Adrenal gland (tissue), 9 donors: ENCODE measurements at regions not wholly inside any gene's neighbourhood (a gene's known extent, or its start where the extent isn't known, plus 50 kb on each side); places are given as distances from the start of the nearest gene placed in this dataset.
"Not testable (repeated sequence)": the region's sequence is repeated elsewhere in the genome, so short reads cannot be mapped to it uniquely, and the experiment has no call there.

ENCODE experiments used
- DNase-seq, 7 donors: peaks; one replicate each; pipeline ENCODE4 v3.0.0-alpha.2; 2019 to 2020
- H3K27ac ChIP-seq, 5 donors: fragments of 200-600 bp; sonication (generic) in 4 of 5; 1 replicate in 3 of 5; 2 replicates in 2 of 5; pipeline versions ENCODE4 v1.5.1 to v1.8.0; 2016 to 2020; ENCODE audit warnings: mild to moderate bottlenecking in 1 of 5
- H3K27me3 ChIP-seq: fragments of 200-600 bp; 2 replicates; pipeline ENCODE4 v1.8.0; 2021
- H3K36me3 ChIP-seq, 2 donors: fragments of 200-600 bp; replicated peaks in 1 of 2; 1 replicate in 1 of 2; 2 replicates in 1 of 2; pipeline versions ENCODE4 v1.5.1 to v1.8.0; 2018 to 2022
- H3K4me1 ChIP-seq, 2 donors: fragments of 200-600 bp; replicated peaks in 1 of 2; 1 replicate in 1 of 2; 2 replicates in 1 of 2; pipeline versions ENCODE4 v1.5.1 to v1.8.0; 2018 to 2021
- H3K4me3 ChIP-seq, 4 donors: fragments of 200-600 bp; sonication (generic) in 3 of 4; one replicate each; pipeline ENCODE4 v1.5.1; 2016 to 2018
- H3K9me3 ChIP-seq, 3 donors: fragments of 200-600 bp; sonication (generic) in 1 of 3; replicated peaks in 1 of 3; 1 replicate in 2 of 3; 2 replicates in 1 of 3; pipeline versions ENCODE4 v1.5.1 to v1.8.0; 2016 to 2021
- CTCF ChIP-seq, 6 experiments: fragments of 450-650 bp in 4 of 6; fragments of 200-600 bp in 2 of 6; sonication (generic) in 1 of 6; IDR thresholded peaks; 1 replicate in 5 of 6; 2 replicates in 1 of 6; pipeline versions ENCODE4 v1.5.1 to v1.8.0; 2016 to 2021; ENCODE audit warnings: antibody characterized with exemption in 6 of 6, mild to moderate bottlenecking in 2 of 6, moderate library complexity in 1 of 6
- POLR2A ChIP-seq, 2 donors: fragments of 450-650 bp; IDR thresholded peaks; one replicate each; pipeline ENCODE4 v1.6.1; 2017; ENCODE audit warnings: antibody characterized with exemption in 2 of 2, mild to moderate bottlenecking in 2 of 2, moderate library complexity in 1 of 2
- WGBS, 4 donors: extraction: QIAGEN DNeasy Blood & Tissue Kit in 2 of 4; methylation state at CpG; one replicate each; pipeline versions ENCODE4 v1.1.5 to v1.1.7; 2013 to 2017; 5-methylcytosine and 5-hydroxymethylcytosine counted together
- intact Hi-C, 2 donors: fragments of 100-400 bp; cut with DNase I; formaldehyde crosslinking; loops; one replicate each; pipeline versions ENCODE4 v1.14.1 to v1.15.0; 2022 to 2023
- donor health status: healthy with polysubstance abuse.
- donor health status: Bipolar disorder and iron deficiency.
- donor health status: DM: yes; HTN: yes; CAD: no.
- donor health status: DM: no; HTN: no; CAD: no.
- donor health status: DM: no; HTN: no; CAD: no.

GRCh38 chr3:194886836-194887235 is 201.2 kb downstream of the FAM43A start:
- Histone ChIP-seq H3K27me3 (no peaks in the 10 kb centered on the region), H3K4me3 (no peak overlapping the region), H3K27ac (no peak overlapping the region), H3K9me3 (no peaks in the 10 kb centered on the region), H3K4me1 (no peaks in the 10 kb centered on the region), H3K36me3 (no peaks in the 10 kb centered on the region)
- DNase-seq = no peak
- intact Hi-C loops = no loop called here
- WGBS, 4 donors = 92 to 99% (median 96%) methylated on average over 1 to 2 of the region's 2 CpGs
- TF ChIP-seq POLR2A (IDR thresholded peaks at IDR 0.05) (no peak), CTCF (IDR thresholded peaks at IDR 0.05) (no peak)

GRCh38 chr3:194888062-194888461 is 202.4 kb downstream of the FAM43A start:
- 62 to 88% (median 74%) methylated on average over 3 of the region's 3 CpGs for WGBS, 4 donors
- H3K4me1 ChIP-seq, intact Hi-C loops, DNase-seq, H3K27me3 ChIP-seq, H3K27ac ChIP-seq, H3K4me3 ChIP-seq, H3K36me3 ChIP-seq, H3K9me3 ChIP-seq: not testable (repeated sequence)

- no peaks in the 10 kb centered on the region for H3K27me3 ChIP-seq
- H3K4me3 ChIP-seq = no peak overlapping the region
- 83 to 94% (median 87%) methylated on average over 3 of the region's 3 CpGs for WGBS, 4 donors
- TF ChIP-seq POLR2A (IDR thresholded peaks at IDR 0.05) = no peak
- TF ChIP-seq CTCF (IDR thresholded peaks at IDR 0.05) = no peak
- intact Hi-C loops = no loop called here
- H3K27ac ChIP-seq = no peak overlapping the region
- H3K9me3 ChIP-seq = no peaks in the 10 kb centered on the region
- H3K36me3 ChIP-seq = no peaks in the 10 kb centered on the region
- no peaks in the 10 kb centered on the region for H3K4me1 ChIP-seq
- DNase-seq = no peak
Measured at GRCh38 chr3:194888916-194889315, 203.2 kb downstream of the FAM43A start.

- DNase-seq = no peak
- intact Hi-C loops = no loop called here
- WGBS, 4 donors = 70 to 77% (median 73%) methylated on average over 7 of the region's 7 CpGs
- Histone ChIP-seq H3K4me3 (no peak overlapping the region), H3K9me3 (no peaks in the 10 kb centered on the region), H3K36me3 (no peaks in the 10 kb centered on the region), H3K27me3 (no peaks in the 10 kb centered on the region), H3K4me1 (no peaks in the 10 kb centered on the region), H3K27ac (no peak overlapping the region)
- no peak for TF ChIP-seq POLR2A (IDR thresholded peaks at IDR 0.05)
- TF ChIP-seq CTCF (IDR thresholded peaks at IDR 0.05) = no peak
Measured at GRCh38 chr3:194890091-194890490, 204.4 kb downstream of the FAM43A start.

GRCh38 chr3:194893121-194893987 is 207.7 kb downstream of the FAM43A start:
- no peak for DNase-seq
- TF ChIP-seq CTCF (IDR thresholded peaks at IDR 0.05) = no peak
- TF ChIP-seq POLR2A (IDR thresholded peaks at IDR 0.05) = no peak
- no peaks in the 10 kb centered on the region for H3K27me3 ChIP-seq
- intact Hi-C loops = no loop called here
- H3K36me3 ChIP-seq = no peaks in the 10 kb centered on the region
- H3K27ac ChIP-seq = no peak overlapping the region
- no peak overlapping the region for H3K4me3 ChIP-seq
- WGBS, 4 donors = 68 to 88% (median 77%) methylated on average over 4 of the region's 4 CpGs
- H3K4me1 ChIP-seq = no peaks in the 10 kb centered on the region
- H3K9me3 ChIP-seq = no peaks in the 10 kb centered on the region
